H9 (cell line): ENCODE measurements at regions not wholly inside any gene's neighbourhood (a gene's known extent, or its start where the extent isn't known, plus 50 kb on each side); places are given as distances from the start of the nearest gene placed in this dataset.

Experiments used
- DNase-seq: peaks from one replicate; pipeline ENCODE4 v3.0.0-alpha.2; 2017
- H2AFZ ChIP-seq: one replicate; pipeline ENCODE4 v1.6.1; 2013; ENCODE audit warnings: mild to moderate bottlenecking, low read length, control low read depth, moderate library complexity
- H2AK5ac ChIP-seq: 2 replicates; pipeline ENCODE4 v1.6.1; 2013; ENCODE audit warnings: low read length, control low read depth, mixed read lengths; ENCODE audit not compliant: insufficient read length
- H2BK120ac ChIP-seq: one replicate; pipeline ENCODE4 v1.6.1; 2013; ENCODE audit warnings: low read depth, mild to moderate bottlenecking, low read length, control low read depth, inconsistent platforms; ENCODE audit not compliant: poor library complexity, severe bottlenecking
- H2BK12ac ChIP-seq: 2 replicates; pipeline ENCODE4 v1.6.1; 2013; ENCODE audit warnings: low read length, control low read depth, mixed read lengths, low read depth; ENCODE audit not compliant: insufficient read length
- H2BK15ac ChIP-seq: 2 replicates; pipeline ENCODE4 v1.6.1; 2013; ENCODE audit warnings: low read depth, low read length, control low read depth
- H2BK20ac ChIP-seq: one replicate; pipeline ENCODE4 v1.6.1; 2013; ENCODE audit warnings: low read depth, mild to moderate bottlenecking, low read length, control low read depth, inconsistent platforms; ENCODE audit not compliant: poor library complexity, severe bottlenecking
- H2BK5ac ChIP-seq: 2 replicates; pipeline ENCODE4 v1.6.1; 2013; ENCODE audit warnings: low read length, control low read depth, mixed read lengths; ENCODE audit not compliant: insufficient read length
- H3K14ac ChIP-seq: 2 replicates; pipeline ENCODE4 v1.6.1; 2013; ENCODE audit warnings: low read length, control low read depth; ENCODE audit not compliant: insufficient read depth
- H3K18ac ChIP-seq: 2 replicates; pipeline ENCODE4 v1.6.1; 2013; ENCODE audit warnings: low read depth, mild to moderate bottlenecking, mixed read lengths, low read length, control low read depth; ENCODE audit not compliant: insufficient read length
- H3K23ac ChIP-seq: 2 replicates; pipeline ENCODE4 v1.6.1; 2013; ENCODE audit warnings: low read length, control low read depth, mixed read lengths, low read depth; ENCODE audit not compliant: insufficient read length
- H3K23me2 ChIP-seq: 2 replicates; pipeline ENCODE4 v1.6.1; 2013; ENCODE audit warnings: low read depth, mild to moderate bottlenecking, mixed read lengths, low read length, control low read depth; ENCODE audit not compliant: insufficient read length, poor library complexity, severe bottlenecking
- H3K27ac ChIP-seq: 2 replicates; pipeline ENCODE4 v1.5.1; 2013; ENCODE audit warnings: low read length, control low read depth, mixed read lengths, low read depth; ENCODE audit not compliant: insufficient read length
- H3K27me3 ChIP-seq: 2 replicates; pipeline ENCODE4 v1.6.1; 2013; ENCODE audit warnings: low read length, control low read depth, inconsistent platforms; ENCODE audit not compliant: insufficient read depth
- H3K4ac ChIP-seq: 2 replicates; pipeline ENCODE4 v1.6.1; 2013; ENCODE audit warnings: low read depth, mild to moderate bottlenecking, control low read depth, inconsistent platforms, low read length, moderate library complexity
- H3K4me1 ChIP-seq: 2 replicates; pipeline ENCODE4 v1.6.1; 2013; ENCODE audit warnings: low read length, control low read depth, inconsistent platforms; ENCODE audit not compliant: insufficient read depth
- H3K4me2 ChIP-seq: 2 replicates; pipeline ENCODE4 v1.6.1; 2013; ENCODE audit warnings: low read length, control low read depth, mixed read lengths; ENCODE audit not compliant: insufficient read length, insufficient read depth
- H3K56ac ChIP-seq: 2 replicates; pipeline ENCODE4 v1.6.1; 2013; ENCODE audit warnings: low read depth, mild to moderate bottlenecking, mixed read lengths, low read length, control low read depth; ENCODE audit not compliant: insufficient read length
- H3K79me1 ChIP-seq: 2 replicates; pipeline ENCODE4 v1.6.1; 2013; ENCODE audit warnings: low read depth, mild to moderate bottlenecking, moderate library complexity, low read length, control low read depth, inconsistent platforms; ENCODE audit not compliant: insufficient read depth, poor library complexity, severe bottlenecking
- H3K79me2 ChIP-seq: 2 replicates; pipeline ENCODE4 v1.6.1; 2013; ENCODE audit warnings: low read length, control low read depth, inconsistent platforms; ENCODE audit not compliant: insufficient read depth
- H3K9ac ChIP-seq: 2 replicates; pipeline ENCODE4 v1.6.1; 2013; ENCODE audit warnings: low read length, control low read depth, mixed read lengths; ENCODE audit not compliant: insufficient read length; ENCODE audit errors: extremely low read depth
- H3K9me3 ChIP-seq: one replicate; pipeline ENCODE4 v1.6.1; 2013; ENCODE audit warnings: low read depth, low read length, inconsistent platforms; ENCODE audit not compliant: control insufficient read depth
- H3T11ph ChIP-seq: one replicate; pipeline ENCODE4 v1.6.1; 2013; ENCODE audit warnings: mild to moderate bottlenecking, low read length, control low read depth, inconsistent platforms
- H4K20me1 ChIP-seq: one replicate; pipeline ENCODE4 v1.6.1; 2013; ENCODE audit not compliant: control insufficient read depth, insufficient read length, insufficient read depth
- H4K5ac ChIP-seq: 2 replicates; pipeline ENCODE4 v1.6.1; 2013; ENCODE audit warnings: low read depth, mild to moderate bottlenecking, mixed read lengths, low read length, control low read depth; ENCODE audit not compliant: insufficient read length
- H4K8ac ChIP-seq: replicated peaks from 2 replicates; pipeline ENCODE4 v1.6.1; 2013; ENCODE audit warnings: low read length, control low read depth, mixed read lengths, low read depth; ENCODE audit not compliant: insufficient read length
- H4K91ac ChIP-seq: 2 replicates; pipeline ENCODE4 v1.6.1; 2013; ENCODE audit warnings: low read depth, mild to moderate bottlenecking, moderate library complexity, mixed read lengths, low read length, control low read depth; ENCODE audit not compliant: insufficient read length
- H3K27ac Mint-ChIP-seq, 3 experiments: 2 replicates in 2 of 3; 3 replicates in 1 of 3; pipeline ENCODE4 v1.8.0; 2020 to 2021; ENCODE audit warnings: mixed read lengths in 3 of 3, mild to moderate bottlenecking in 1 of 3, moderate library complexity in 1 of 3
- H3K27me3 Mint-ChIP-seq: 2 replicates; pipeline ENCODE4 v1.8.0; 2021; ENCODE audit warnings: low read depth, mild to moderate bottlenecking, moderate library complexity, mixed read lengths
- H3K36me3 Mint-ChIP-seq, 3 experiments: 2 replicates in 2 of 3; 3 replicates in 1 of 3; pipeline ENCODE4 v1.8.0; 2020 to 2021; ENCODE audit warnings: low read depth in 3 of 3, mixed read lengths in 3 of 3; ENCODE audit not compliant: insufficient read depth in 1 of 3
- H3K4me1 Mint-ChIP-seq, 2 experiments: 2 replicates each; pipeline ENCODE4 v1.8.0; 2020; ENCODE audit warnings: mixed read lengths in 2 of 2
- H3K4me3 Mint-ChIP-seq, 2 experiments: 2 replicates in 1 of 2; 3 replicates in 1 of 2; pipeline ENCODE4 v1.8.0; 2020 to 2021; ENCODE audit warnings: mild to moderate bottlenecking in 2 of 2, mixed read lengths in 2 of 2, moderate library complexity in 1 of 2
- H3K9me3 Mint-ChIP-seq, 2 experiments: 2 replicates in 1 of 2; 3 replicates in 1 of 2; pipeline ENCODE4 v1.8.0; 2020; ENCODE audit warnings: mild to moderate bottlenecking in 2 of 2, mixed read lengths in 2 of 2, moderate library complexity in 1 of 2
- CTCF ChIP-seq: fragments of 200-600 bp; sonication (generic); conservative IDR thresholded peaks from 3 replicates; pipeline ENCODE4 v1.8.0; 2021; ENCODE audit warnings: antibody characterized with exemption, mild to moderate bottlenecking
- WGBS: extraction: QIAGEN DNeasy Blood & Tissue Kit; methylation state at CpG from one replicate; pipeline ENCODE4 v1.1.7; 2013; ENCODE audit warnings: missing lambda C conversion rate, low lambda C conversion rate, mixed read lengths; ENCODE audit not compliant: insufficient read length; ENCODE audit errors: extremely low coverage; 5-methylcytosine and 5-hydroxymethylcytosine counted together

DNA sequence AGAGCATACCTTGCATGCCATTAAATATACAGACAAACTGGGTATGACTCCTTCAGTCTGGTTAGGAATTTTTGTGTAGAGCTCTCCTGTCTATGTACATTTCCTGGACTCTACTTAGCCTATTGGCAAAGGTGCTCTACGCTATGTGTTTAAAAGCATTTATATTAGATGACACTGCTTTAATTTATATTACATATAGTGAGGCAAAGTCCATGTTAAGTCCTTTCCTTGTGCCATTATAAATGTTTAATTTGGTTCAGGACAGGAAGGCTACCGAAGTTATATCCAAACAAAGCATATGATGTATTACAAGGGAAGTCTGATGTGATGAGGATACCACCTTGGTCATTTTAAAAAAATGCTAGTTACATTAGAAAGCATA is 117.4 kb upstream of the RAB27B start:
- Histone ChIP-seq H4K8ac (no peak overlapping the region), H2BK5ac (no peak overlapping the region), H3K27me3 (no peaks in the 10 kb centered on the region), H3K56ac (no peak overlapping the region), H3K23me2 (no peaks in the 10 kb centered on the region), H4K5ac (no peak overlapping the region), H2BK12ac (no peak overlapping the region), H4K20me1 (no peaks in the 10 kb centered on the region), H3K18ac (no peak overlapping the region), H2AFZ (no peak overlapping the region), H2BK120ac (no peak overlapping the region), H3K27ac (no peak overlapping the region), H3K9ac (no peak overlapping the region), H3K4me1 (no peaks in the 10 kb centered on the region), H3K9me3 (no peaks in the 10 kb centered on the region), H3K79me2 (no peaks in the 10 kb centered on the region), H2BK20ac (no peak overlapping the region), H2BK15ac (no peak overlapping the region), H3K79me1 (no peaks in the 10 kb centered on the region), H3K4me2 (no peak overlapping the region), H3K14ac (no peak overlapping the region), H3T11ph (no peak overlapping the region), H3K4ac (no peak overlapping the region), H4K91ac (no peak overlapping the region), H2AK5ac (no peak overlapping the region), H3K23ac (no peak overlapping the region)
- no CpG with 5 or more reads among the region's 2 CpGs for WGBS
- Mint-ChIP-seq H3K36me3 (no peaks in the 10 kb centered on the region; a peak in 1 of 7 replicates), H3K27me3 (no peaks in the 10 kb centered on the region), H3K4me1 (no peaks in the 10 kb centered on the region), H3K27ac (no peak overlapping the region), H3K9me3 (peaks cover 4% of the 10 kb centered on the region in 2 experiments; a peak in 2 of 5 replicates), H3K4me3 (no peak overlapping the region)
- TF ChIP-seq CTCF: no peak
- DNase-seq: no peak
